Right ventricle myocardium superior (tissue), 1 donor: ENCODE measurements at regions not wholly inside any gene's neighbourhood (a gene's known extent, or its start where the extent isn't known, plus 50 kb on each side); places are given as distances from the start of the nearest gene placed in this dataset.
"Not testable (repeated sequence)": the region's sequence is repeated elsewhere in the genome, so short reads cannot be mapped to it uniquely, and the experiment has no call there.

Experiments used
- ATAC-seq: fragments of 200-7000 bp; cut with Tn5 transposase; one replicate; pipeline ENCODE4 v1.9.1; 2020; ENCODE audit warnings: mild to moderate bottlenecking; ENCODE audit not compliant: poor library complexity
- DNase-seq: peaks from one replicate; pipeline ENCODE4 v3.0.0-alpha.2; 2020
- intact Hi-C: fragments of 100-400 bp; cut with DNase I; formaldehyde crosslinking; loops from one replicate; pipeline ENCODE4 v1.11.2; 2022
- donor health status: DM: no; HTN: yes; CAD: no; lungs with severe emphysema.

GRCh38 chr4:49560883-49561282, 574.8 kb downstream of the CWH43 start:
- ATAC-seq, DNase-seq, intact Hi-C loops: not testable (repeated sequence)

GRCh38 chr4:49570248-49570647, 584.2 kb downstream of the CWH43 start:
- not testable (repeated sequence) for ATAC-seq

DNA sequence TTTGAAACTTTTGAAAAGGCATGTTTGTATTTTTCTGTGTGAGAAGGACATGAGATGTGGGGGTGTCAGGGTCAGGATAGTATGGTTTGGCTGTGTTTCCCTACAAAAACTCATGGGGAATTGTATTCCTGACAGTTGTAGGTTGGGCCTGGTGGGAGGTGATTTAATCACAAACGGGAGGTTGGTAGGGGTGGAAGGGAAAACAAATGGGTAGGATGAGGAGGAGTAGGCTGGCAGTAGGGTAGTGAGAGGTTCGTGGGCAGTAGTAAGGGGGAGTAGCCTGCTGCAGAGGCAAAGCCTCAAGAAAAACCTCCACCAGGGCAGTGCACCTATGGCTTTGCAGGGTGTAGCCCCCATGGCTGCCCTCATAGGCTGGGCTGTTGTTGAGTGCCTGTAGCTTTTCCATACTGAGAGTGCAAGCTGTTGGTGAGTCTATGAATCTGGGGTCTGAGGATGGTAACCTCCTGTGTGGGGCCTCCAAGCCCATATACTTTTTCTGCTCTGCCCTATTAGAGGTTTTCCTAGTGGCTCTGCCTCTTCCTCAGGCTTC, 587.7 kb downstream of the CWH43 start:
- ATAC-seq, intact Hi-C loops, DNase-seq: not testable (repeated sequence)

More at GRCh38 chr4:49570248-49570647, 584.2 kb downstream of the CWH43 start:
- peak; percentile 35 for DNase-seq
- intact Hi-C loops: not testable (repeated sequence)

DNA sequence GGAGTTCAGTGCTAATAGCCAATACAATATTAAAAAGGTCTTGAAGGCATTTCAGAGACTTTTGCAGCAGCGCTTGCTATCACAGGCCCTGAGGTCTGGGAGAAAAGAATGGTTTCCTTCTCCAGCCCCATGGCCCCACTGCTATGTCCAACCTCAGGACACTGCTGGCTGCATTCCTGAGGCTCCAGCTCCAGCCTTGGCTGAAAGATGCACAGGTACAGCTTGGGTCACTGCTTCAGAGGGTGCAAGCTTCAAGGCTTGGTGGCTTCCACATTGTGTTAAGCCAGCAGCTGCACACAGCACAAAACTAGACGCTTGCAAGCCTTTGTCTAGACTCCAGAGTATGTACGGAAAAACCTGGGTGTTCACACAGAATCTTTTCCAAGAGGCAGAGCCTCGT, 589.2 kb downstream of the CWH43 start:
- peak; percentile 25 for DNase-seq
- intact Hi-C loops, ATAC-seq: not testable (repeated sequence)

DNA sequence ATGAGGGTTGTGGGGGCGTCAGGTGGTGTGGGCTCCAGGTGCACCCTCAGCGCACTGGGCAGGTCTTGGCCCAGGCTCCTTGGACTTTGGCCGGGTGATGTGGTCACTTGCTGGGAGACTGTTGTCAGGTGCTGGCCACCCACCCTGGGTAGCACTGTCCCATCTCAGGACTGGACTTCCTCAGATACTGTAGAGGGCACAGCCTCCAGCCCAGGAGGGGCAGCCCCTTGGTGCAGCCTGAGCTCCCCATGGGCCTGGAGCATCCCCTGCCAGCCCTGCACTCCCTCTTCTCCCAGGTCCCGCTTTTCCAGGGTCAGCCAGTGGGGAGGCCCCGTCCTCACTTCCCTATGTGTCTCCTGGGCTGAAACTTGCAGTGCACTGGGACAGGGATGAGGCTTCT, 592.3 kb downstream of the CWH43 start:
- intact Hi-C loops, ATAC-seq, DNase-seq: not testable (repeated sequence)

DNA sequence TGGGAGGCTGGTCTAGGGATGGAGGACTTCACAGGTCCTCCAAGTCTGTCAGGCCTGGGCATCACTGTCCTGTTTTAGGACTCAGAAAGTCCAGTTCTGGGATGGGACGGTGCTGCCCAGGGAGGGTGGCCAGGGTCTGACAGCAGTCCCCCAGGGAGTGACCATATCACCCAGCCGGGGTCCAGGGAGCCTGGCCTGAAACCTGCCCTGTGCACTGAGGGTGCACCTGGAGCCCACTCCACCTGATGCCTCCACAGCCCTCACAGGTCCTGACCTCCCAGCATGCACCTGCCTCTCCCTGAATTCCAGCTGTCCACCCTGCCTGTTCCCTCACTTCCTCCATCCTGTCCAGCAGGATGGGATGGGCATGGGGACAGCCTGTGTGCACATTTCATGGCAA, 592.8 kb downstream of the CWH43 start:
- intact Hi-C loops: not testable (repeated sequence)

DNA sequence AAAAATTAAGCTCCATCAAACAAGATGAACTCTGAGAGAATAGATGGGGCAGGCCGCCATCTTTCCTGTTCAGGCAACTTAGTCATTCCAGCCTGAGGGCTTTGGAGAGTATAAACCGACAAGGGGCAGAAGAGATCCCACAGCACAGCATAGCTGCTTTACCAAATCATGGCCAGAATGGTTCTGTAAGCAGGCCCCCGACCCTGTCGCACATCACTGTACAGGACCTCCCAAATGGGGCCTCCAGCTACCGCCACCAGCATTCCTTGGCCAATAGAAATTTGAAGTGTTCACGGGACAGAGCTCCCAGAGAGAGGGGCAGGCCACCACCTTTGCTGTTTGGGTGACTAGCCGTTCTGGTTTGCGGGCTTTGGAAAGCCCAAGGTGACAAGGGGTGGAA, 594.1 kb downstream of the CWH43 start:
- intact Hi-C loops, ATAC-seq, DNase-seq: not testable (repeated sequence)

More for the DNA sequence above, 592.8 kb downstream of the CWH43 start:
- DNase-seq, ATAC-seq: not testable (repeated sequence)

GRCh38 chr4:49588401-49588800, 602.3 kb downstream of the CWH43 start:
- intact Hi-C loops, DNase-seq, ATAC-seq: not testable (repeated sequence)

GRCh38 chr4:49618436-49618835, 632.4 kb downstream of the CWH43 start:
- DNase-seq, ATAC-seq, intact Hi-C loops: not testable (repeated sequence)

DNA sequence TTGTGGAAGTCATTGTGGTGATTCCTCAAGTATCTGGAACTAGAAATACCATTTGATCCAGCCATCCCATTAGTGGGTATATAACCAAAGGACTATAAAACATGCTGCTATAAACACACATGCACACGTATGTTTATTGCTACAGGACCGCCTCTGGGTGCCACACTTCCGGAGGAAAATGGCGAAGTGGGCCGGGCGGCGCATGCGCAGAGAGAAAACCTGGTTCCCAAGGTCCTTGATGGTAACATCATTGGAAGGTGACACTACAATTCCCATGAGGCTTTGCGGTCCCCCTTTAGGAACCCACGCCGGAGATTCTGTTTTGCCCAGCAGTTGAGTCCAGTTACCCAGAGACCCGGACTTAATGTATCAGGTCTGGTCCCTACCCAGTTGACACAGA, 640.4 kb downstream of the CWH43 start:
- ATAC-seq, DNase-seq, intact Hi-C loops: not testable (repeated sequence)
